Kidney epithelial cell (primary cell): ENCODE measurements at regions not wholly inside any gene's neighbourhood (a gene's known extent, or its start where the extent isn't known, plus 50 kb on each side); places are given as distances from the start of the nearest gene placed in this dataset.

Experiments used
- DNase-seq: peaks from one replicate; pipeline ENCODE4 v3.0.0-alpha.2; 2010; ENCODE audit warnings: low read depth
- H3K27me3 ChIP-seq: 2 replicates; pipeline ENCODE4 v1.6.0; 2011; ENCODE audit warnings: low read length; ENCODE audit not compliant: control insufficient read depth, insufficient read depth
- H3K36me3 ChIP-seq: 2 replicates; pipeline ENCODE4 v1.5.1; 2011; ENCODE audit warnings: low read length; ENCODE audit not compliant: control insufficient read depth, insufficient read depth
- H3K4me3 ChIP-seq: 2 replicates; pipeline ENCODE4 v1.5.1; 2011; ENCODE audit warnings: low read depth, mild to moderate bottlenecking, control low read depth, low read length
- CTCF ChIP-seq: IDR thresholded peaks from 2 replicates; pipeline ENCODE4 v1.5.1; 2011; ENCODE audit warnings: mild to moderate bottlenecking, moderate library complexity, low read length, control low read depth, inconsistent platforms; ENCODE audit not compliant: insufficient read depth, poor library complexity, severe bottlenecking

- no peaks in the 10 kb centered on the region for H3K27me3 ChIP-seq
- no peak for DNase-seq
- TF ChIP-seq CTCF: no peak
- no peaks in the 10 kb centered on the region for H3K36me3 ChIP-seq
- H3K4me3 ChIP-seq: no peak overlapping the region
Measured at GRCh38 chr15:96390986-96391385, 60.5 kb downstream of the NR2F2 start.

GRCh38 chr15:96392380-96393208, 62.1 kb downstream of the NR2F2 start:
- DNase-seq: no peak
- Histone ChIP-seq H3K27me3 (no peaks in the 10 kb centered on the region), H3K36me3 (no peaks in the 10 kb centered on the region), H3K4me3 (no peak overlapping the region)
- TF ChIP-seq CTCF: no peak

GRCh38 chr15:96393209-96393513, 62.7 kb downstream of the NR2F2 start:
- Histone ChIP-seq H3K4me3 (no peak overlapping the region), H3K27me3 (no peaks in the 10 kb centered on the region), H3K36me3 (no peaks in the 10 kb centered on the region)
- DNase-seq: no peak
- no peak for TF ChIP-seq CTCF

GRCh38 chr15:96395687-96396086, 65.2 kb downstream of the NR2F2 start:
- Histone ChIP-seq H3K36me3 (no peaks in the 10 kb centered on the region), H3K27me3 (no peaks in the 10 kb centered on the region), H3K4me3 (no peak overlapping the region)
- DNase-seq: no peak
- no peak for TF ChIP-seq CTCF

- no peak overlapping the region for H3K4me3 ChIP-seq
- no peak for TF ChIP-seq CTCF
- no peaks in the 10 kb centered on the region for H3K27me3 ChIP-seq
- H3K36me3 ChIP-seq: no peaks in the 10 kb centered on the region
- no peak for DNase-seq
Measured at GRCh38 chr15:96398776-96399175, 68.3 kb downstream of the NR2F2 start.

- Histone ChIP-seq H3K27me3 (no peaks in the 10 kb centered on the region), H3K4me3 (no peak overlapping the region), H3K36me3 (no peaks in the 10 kb centered on the region)
- no peak for DNase-seq
- no peak for TF ChIP-seq CTCF
Measured at GRCh38 chr15:96402403-96402802, 71.9 kb downstream of the NR2F2 start.
